PC-9 (cell line): ENCODE measurements at regions not wholly inside any gene's neighbourhood (a gene's known extent, or its start where the extent isn't known, plus 50 kb on each side); places are given as distances from the start of the nearest gene placed in this dataset.

ENCODE experiments used
- BruUV-seq: library from RNA; stranded (reverse); fragments of 400-500 nt; replicated peaks from 2 replicates; lab custom pipeline; 2021; lab: Mats Ljungman, UMichigan
- CTCF ChIA-PET: fragments of 300-600 bp; sonication (Branson Sonifier 250); formaldehyde crosslinking; loops from one replicate; lab custom pipeline; 2022; ENCODE audit warnings: antibody characterized with exemption; lab: Charles Lee
- POLR2A ChIA-PET: fragments of 300-600 bp; sonication (Branson Sonifier 250); formaldehyde crosslinking; loops from one replicate; lab custom pipeline; 2022; ENCODE audit warnings: antibody characterized with exemption; ENCODE audit not compliant: unreplicated experiment; lab: Charles Lee
- DNase-seq, 2 experiments: peaks; one replicate each; pipeline versions ENCODE4 v3.0.0 to v3.0.0-alpha.2; 2015 to 2022; ENCODE audit warnings: mixed read lengths in 1 of 2
- H2AFZ ChIP-seq: fragments of 200-600 bp; sonication (generic); 2 replicates; pipeline ENCODE4 v1.8.1; 2017; ENCODE audit warnings: antibody characterized with exemption
- H3F3A ChIP-seq: fragments of 200-600 bp; sonication (generic); 2 replicates; pipeline ENCODE4 v1.8.1; 2017; ENCODE audit warnings: antibody characterized with exemption, mild to moderate bottlenecking, low read depth; ENCODE audit not compliant: insufficient read depth
- H3K27ac ChIP-seq: fragments of 200-600 bp; sonication (generic); 2 replicates; pipeline ENCODE4 v1.6.1; 2016; ENCODE audit warnings: mixed run types
- H3K27me3 ChIP-seq: fragments of 200-600 bp; sonication (generic); 2 replicates; pipeline ENCODE4 v1.6.1; 2016; ENCODE audit warnings: low read depth, mixed run types; ENCODE audit not compliant: insufficient read depth
- H3K36me3 ChIP-seq: fragments of 200-600 bp; sonication (generic); 2 replicates; pipeline ENCODE4 v1.6.1; 2016; ENCODE audit warnings: low read depth, mixed run types
- H3K4me1 ChIP-seq: fragments of 200-600 bp; sonication (generic); replicated peaks from 2 replicates; pipeline ENCODE4 v1.6.1; 2016; ENCODE audit warnings: mixed run types; ENCODE audit not compliant: insufficient read depth
- H3K4me2 ChIP-seq: fragments of 200-600 bp; sonication (generic); 2 replicates; pipeline ENCODE4 v1.6.1; 2017; ENCODE audit warnings: mixed run types
- H3K4me3 ChIP-seq: fragments of 200-600 bp; sonication (generic); 2 replicates; pipeline ENCODE4 v1.6.1; 2016; ENCODE audit warnings: mixed run types
- H3K79me2 ChIP-seq: fragments of 200-600 bp; sonication (generic); 2 replicates; pipeline ENCODE4 v1.6.1; 2017; ENCODE audit warnings: low read depth, mixed run types
- H3K9me2 ChIP-seq: fragments of 200-600 bp; sonication (generic); 2 replicates; pipeline ENCODE4 v1.8.1; 2017; ENCODE audit warnings: mild to moderate bottlenecking; ENCODE audit not compliant: insufficient read depth
- H3K9me3 ChIP-seq: fragments of 200-600 bp; sonication (generic); 2 replicates; pipeline ENCODE4 v1.8.1; 2016; ENCODE audit warnings: low read depth; ENCODE audit not compliant: insufficient read depth
- H4K20me1 ChIP-seq: fragments of 200-600 bp; sonication (generic); 2 replicates; pipeline ENCODE4 v1.8.1; 2017; ENCODE audit not compliant: insufficient read depth
- EZH2 ChIP-seq: fragments of 200-600 bp; sonication (generic); IDR thresholded peaks from 2 replicates; pipeline ENCODE4 v1.8.0; 2017; ENCODE audit warnings: antibody characterized with exemption, low read depth
- intact Hi-C: fragments of 100-400 bp; cut with micrococcal nuclease; formaldehyde crosslinking; loops from one replicate; pipeline ENCODE4 v1.10.0; 2022; ENCODE audit not compliant: unreplicated experiment
- TF ChIP-seq, protein P1 (sequence below): fragments of 200-600 bp; sonication (generic); conservative IDR thresholded peaks from 2 replicates; pipeline ENCODE4 v1.6.1; 2017; ENCODE audit warnings: mixed run types, antibody characterized with exemption, mild to moderate bottlenecking, moderate library complexity

- no TSS peak for BruUV-seq
- no peaks in the 10 kb centered on the region for H3K79me2 ChIP-seq
- no peak for DNase-seq
- H3K4me3 ChIP-seq, result no peak overlapping the region
- intact Hi-C loops, result no loop called here
- no peak overlapping the region for H3K27ac ChIP-seq
- no peak for TF ChIP-seq EZH2
- H3K4me1 ChIP-seq, result no peaks in the 10 kb centered on the region
- no peaks in the 10 kb centered on the region for H4K20me1 ChIP-seq
- H3F3A ChIP-seq, result no peaks in the 10 kb centered on the region
- no peaks in the 10 kb centered on the region for H3K36me3 ChIP-seq
- no peak overlapping the region for H3K4me2 ChIP-seq
- no peak overlapping the region for H2AFZ ChIP-seq
- no peaks in the 10 kb centered on the region for H3K9me3 ChIP-seq
- no peaks in the 10 kb centered on the region; the same call in 1 of the 2 replicates for H3K27me3 ChIP-seq
- ChIA-PET CTCF (no interaction called here), POLR2A (no interaction called here)
- H3K9me2 ChIP-seq, result no peaks in the 10 kb centered on the region
Observed at GRCh38 chr18:35871337-35871736, 101.1 kb upstream of the RMP24 start.

DNA sequence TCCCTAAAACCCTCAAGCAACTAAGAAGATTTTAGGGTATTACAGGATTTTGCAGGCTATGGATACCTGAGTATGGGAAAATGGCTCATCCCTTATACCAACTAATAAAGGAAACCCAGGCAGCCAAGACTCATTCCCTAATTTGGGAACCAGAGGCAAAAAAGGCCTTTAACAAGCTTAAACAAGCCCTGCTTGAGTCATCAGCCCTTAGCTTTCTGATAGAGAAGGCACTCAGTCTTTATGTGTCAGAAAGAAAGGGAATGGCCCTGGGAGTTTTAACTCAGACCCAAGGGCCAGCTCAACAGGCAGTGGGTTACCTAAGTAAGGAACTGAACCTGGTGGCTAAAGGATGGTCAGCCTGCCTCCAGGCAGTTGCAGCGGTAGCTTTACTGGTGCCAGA, 96.9 kb upstream of the RMP24 start:
- Histone ChIP-seq H2AFZ (no peak overlapping the region), H3K27me3 (no peaks in the 10 kb centered on the region; the same call in 1 of the 2 replicates), H3K4me3 (no peak overlapping the region), H3K9me3 (no peaks in the 10 kb centered on the region), H3K4me2 (no peak overlapping the region), H4K20me1 (no peaks in the 10 kb centered on the region), H3K36me3 (no peaks in the 10 kb centered on the region), H3K27ac (no peak overlapping the region), H3K9me2 (no peaks in the 10 kb centered on the region), H3K79me2 (no peaks in the 10 kb centered on the region), H3K4me1 (no peaks in the 10 kb centered on the region), H3F3A (no peaks in the 10 kb centered on the region)
- POLR2A ChIA-PET, result no interaction called here
- TF ChIP-seq, protein P1, sequence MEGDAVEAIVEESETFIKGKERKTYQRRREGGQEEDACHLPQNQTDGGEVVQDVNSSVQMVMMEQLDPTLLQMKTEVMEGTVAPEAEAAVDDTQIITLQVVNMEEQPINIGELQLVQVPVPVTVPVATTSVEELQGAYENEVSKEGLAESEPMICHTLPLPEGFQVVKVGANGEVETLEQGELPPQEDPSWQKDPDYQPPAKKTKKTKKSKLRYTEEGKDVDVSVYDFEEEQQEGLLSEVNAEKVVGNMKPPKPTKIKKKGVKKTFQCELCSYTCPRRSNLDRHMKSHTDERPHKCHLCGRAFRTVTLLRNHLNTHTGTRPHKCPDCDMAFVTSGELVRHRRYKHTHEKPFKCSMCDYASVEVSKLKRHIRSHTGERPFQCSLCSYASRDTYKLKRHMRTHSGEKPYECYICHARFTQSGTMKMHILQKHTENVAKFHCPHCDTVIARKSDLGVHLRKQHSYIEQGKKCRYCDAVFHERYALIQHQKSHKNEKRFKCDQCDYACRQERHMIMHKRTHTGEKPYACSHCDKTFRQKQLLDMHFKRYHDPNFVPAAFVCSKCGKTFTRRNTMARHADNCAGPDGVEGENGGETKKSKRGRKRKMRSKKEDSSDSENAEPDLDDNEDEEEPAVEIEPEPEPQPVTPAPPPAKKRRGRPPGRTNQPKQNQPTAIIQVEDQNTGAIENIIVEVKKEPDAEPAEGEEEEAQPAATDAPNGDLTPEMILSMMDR, result no peak
- TF ChIP-seq EZH2, result no peak
- CTCF ChIA-PET, result no interaction called here
- no TSS peak for BruUV-seq
- intact Hi-C loops, result no loop called here
- no peak for DNase-seq

DNA sequence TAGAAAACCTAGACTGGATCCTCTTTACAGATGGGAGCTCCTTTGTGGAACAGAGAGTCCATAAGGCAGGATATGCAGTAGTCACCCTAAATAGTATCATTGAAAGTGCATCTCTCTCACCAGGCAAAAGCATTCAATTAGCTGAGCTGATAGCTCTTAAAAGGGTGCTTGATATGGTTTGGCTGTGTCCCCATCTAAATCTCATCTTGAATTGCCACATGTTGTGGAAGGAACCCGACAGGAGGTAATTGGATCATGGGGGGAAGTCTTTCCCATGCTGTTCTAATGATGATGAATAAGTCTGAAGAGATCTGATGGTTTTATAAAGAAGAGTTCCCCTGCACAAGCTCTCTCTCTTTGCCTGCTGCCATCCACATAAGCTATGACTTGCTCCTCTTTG, 96.2 kb upstream of the RMP24 start:
- no peaks in the 10 kb centered on the region; the same call in 1 of the 2 replicates for H3K27me3 ChIP-seq
- H3K9me3 ChIP-seq, result no peaks in the 10 kb centered on the region
- H2AFZ ChIP-seq, result no peak overlapping the region
- no peak overlapping the region for H3K4me2 ChIP-seq
- no TSS peak for BruUV-seq
- no peaks in the 10 kb centered on the region for H3K4me1 ChIP-seq
- POLR2A ChIA-PET, result no interaction called here
- no peaks in the 10 kb centered on the region for H4K20me1 ChIP-seq
- TF ChIP-seq, protein P1, result no peak
- TF ChIP-seq EZH2, result no peak
- H3K4me3 ChIP-seq, result no peak overlapping the region
- no peaks in the 10 kb centered on the region for H3K79me2 ChIP-seq
- no peaks in the 10 kb centered on the region for H3F3A ChIP-seq
- DNase-seq, result no peak
- intact Hi-C loops, result no loop called here
- CTCF ChIA-PET, result no interaction called here
- H3K27ac ChIP-seq, result no peak overlapping the region
- H3K9me2 ChIP-seq, result no peaks in the 10 kb centered on the region
- H3K36me3 ChIP-seq, result no peaks in the 10 kb centered on the region

GRCh38 chr18:35880788-35881455, 91.6 kb upstream of the RMP24 start:
- TF ChIP-seq, protein P1, result no peak
- no peak for TF ChIP-seq EZH2
- Histone ChIP-seq H3K27ac (no peak overlapping the region), H2AFZ (no peak overlapping the region), H3F3A (no peaks in the 10 kb centered on the region), H3K4me3 (no peak overlapping the region), H3K36me3 (no peaks in the 10 kb centered on the region), H4K20me1 (no peaks in the 10 kb centered on the region), H3K27me3 (no peaks in the 10 kb centered on the region; the same call in 1 of the 2 replicates), H3K9me3 (no peaks in the 10 kb centered on the region), H3K79me2 (no peaks in the 10 kb centered on the region), H3K9me2 (no peaks in the 10 kb centered on the region), H3K4me1 (no peaks in the 10 kb centered on the region), H3K4me2 (no peak overlapping the region)
- no peak for DNase-seq
- ChIA-PET CTCF (no interaction called here), POLR2A (no interaction called here)
- no TSS peak for BruUV-seq
- intact Hi-C loops, result no loop called here
